22Rv1 (cell line): ENCODE measurements at regions not wholly inside any gene's neighbourhood (a gene's known extent, or its start where the extent isn't known, plus 50 kb on each side); places are given as distances from the start of the nearest gene placed in this dataset.

ENCODE experiments used
- CTCF ChIP-seq: fragments of 450-650 bp; IDR thresholded peaks from 2 replicates; pipeline ENCODE4 v1.5.1; 2017; ENCODE audit warnings: mild to moderate bottlenecking
- ZFX ChIP-seq: fragments of 450-650 bp; IDR thresholded peaks from 2 replicates; pipeline ENCODE4 v1.6.1; 2017; ENCODE audit warnings: antibody characterized with exemption, borderline replicate concordance

- TF ChIP-seq CTCF (no peak), ZFX (no peak)
Observed at GRCh38 chr9:1532171-1532570, 482.0 kb downstream of the DMRT2 start.
